ENCODE measurements at regions not wholly inside any gene's neighbourhood (a gene's known extent, or its start where the extent isn't known, plus 50 kb on each side); places are given as distances from the start of the nearest gene placed in this dataset.

DNA sequence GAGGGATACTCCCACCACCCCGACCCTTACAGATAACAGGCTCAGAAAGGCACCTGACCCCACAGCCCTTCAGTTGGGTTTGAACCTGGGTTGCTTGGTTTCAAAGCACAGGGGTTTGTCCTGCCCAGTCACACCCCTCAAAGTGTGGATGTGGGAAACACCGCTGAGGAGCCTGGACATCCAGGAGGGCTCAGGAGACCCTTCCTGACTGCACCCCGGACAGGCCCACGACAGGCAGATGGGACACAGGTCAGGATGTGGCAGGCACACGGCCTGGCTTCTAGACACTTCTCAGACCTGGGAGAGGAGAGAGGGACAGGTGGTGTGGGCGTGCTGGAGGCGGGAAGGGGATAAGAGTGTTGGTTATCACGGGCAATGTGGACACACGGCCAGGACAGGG is 932.3 kb downstream of the BRD1 start:
- ATAC-seq: no peak
- TF ChIP-seq RARB (CRISPR knock-in tag; IDR thresholded peaks at IDR 0.05) (no peak), ESRRG (CRISPR knock-in tag; IDR thresholded peaks at IDR 0.05) (no peak), ISL1 (CRISPR knock-in tag; IDR thresholded peaks at IDR 0.05) (no peak), ZNF8 (CRISPR knock-in tag; IDR thresholded peaks at IDR 0.05) (no peak), CSDC2 (CRISPR knock-in tag; IDR thresholded peaks at IDR 0.05) (no peak), ZC3H10 (CRISPR knock-in tag; IDR thresholded peaks at IDR 0.05) (no peak), ZNF70 (CRISPR knock-in tag; IDR thresholded peaks at IDR 0.05) (no peak), BACH2 (CRISPR knock-in tag; IDR thresholded peaks at IDR 0.05; ENCODE audit: borderline replicate concordance) (no peak)
- TF ChIP-seq, protein P1, sequence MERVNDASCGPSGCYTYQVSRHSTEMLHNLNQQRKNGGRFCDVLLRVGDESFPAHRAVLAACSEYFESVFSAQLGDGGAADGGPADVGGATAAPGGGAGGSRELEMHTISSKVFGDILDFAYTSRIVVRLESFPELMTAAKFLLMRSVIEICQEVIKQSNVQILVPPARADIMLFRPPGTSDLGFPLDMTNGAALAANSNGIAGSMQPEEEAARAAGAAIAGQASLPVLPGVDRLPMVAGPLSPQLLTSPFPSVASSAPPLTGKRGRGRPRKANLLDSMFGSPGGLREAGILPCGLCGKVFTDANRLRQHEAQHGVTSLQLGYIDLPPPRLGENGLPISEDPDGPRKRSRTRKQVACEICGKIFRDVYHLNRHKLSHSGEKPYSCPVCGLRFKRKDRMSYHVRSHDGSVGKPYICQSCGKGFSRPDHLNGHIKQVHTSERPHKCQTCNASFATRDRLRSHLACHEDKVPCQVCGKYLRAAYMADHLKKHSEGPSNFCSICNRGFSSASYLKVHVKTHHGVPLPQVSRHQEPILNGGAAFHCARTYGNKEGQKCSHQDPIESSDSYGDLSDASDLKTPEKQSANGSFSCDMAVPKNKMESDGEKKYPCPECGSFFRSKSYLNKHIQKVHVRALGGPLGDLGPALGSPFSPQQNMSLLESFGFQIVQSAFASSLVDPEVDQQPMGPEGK (CRISPR knock-in tag; IDR thresholded peaks at IDR 0.05; ENCODE audit: borderline replicate concordance): no peak
- TF ChIP-seq, protein P2, sequence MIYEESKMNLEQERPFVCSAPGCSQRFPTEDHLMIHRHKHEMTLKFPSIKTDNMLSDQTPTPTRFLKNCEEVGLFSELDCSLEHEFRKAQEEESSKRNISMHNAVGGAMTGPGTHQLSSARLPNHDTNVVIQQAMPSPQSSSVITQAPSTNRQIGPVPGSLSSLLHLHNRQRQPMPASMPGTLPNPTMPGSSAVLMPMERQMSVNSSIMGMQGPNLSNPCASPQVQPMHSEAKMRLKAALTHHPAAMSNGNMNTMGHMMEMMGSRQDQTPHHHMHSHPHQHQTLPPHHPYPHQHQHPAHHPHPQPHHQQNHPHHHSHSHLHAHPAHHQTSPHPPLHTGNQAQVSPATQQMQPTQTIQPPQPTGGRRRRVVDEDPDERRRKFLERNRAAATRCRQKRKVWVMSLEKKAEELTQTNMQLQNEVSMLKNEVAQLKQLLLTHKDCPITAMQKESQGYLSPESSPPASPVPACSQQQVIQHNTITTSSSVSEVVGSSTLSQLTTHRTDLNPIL (CRISPR knock-in tag; IDR thresholded peaks at IDR 0.05; ENCODE audit: low read depth): no peak

DNA sequence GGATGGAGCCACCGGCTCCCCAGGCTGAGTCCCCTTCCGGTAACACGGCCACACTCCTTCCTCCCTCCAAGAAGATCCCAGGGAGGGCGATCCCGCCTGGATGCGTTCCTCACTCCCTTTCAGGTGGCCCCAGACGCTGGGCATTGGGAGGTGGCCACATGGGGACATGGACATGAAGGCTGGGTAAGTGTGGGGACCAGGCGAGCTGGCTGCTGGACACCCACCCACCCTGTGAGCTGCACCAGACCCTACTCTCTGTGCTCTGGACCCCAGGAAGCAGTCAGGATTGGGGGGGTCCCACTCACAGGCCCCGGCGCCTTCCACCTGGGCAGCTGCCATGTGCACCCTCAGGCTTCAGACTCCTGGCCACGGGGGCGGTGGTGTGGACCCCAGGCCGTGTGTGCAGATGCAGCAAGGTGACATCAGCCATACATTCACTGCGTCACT is 932.8 kb downstream of the BRD1 start:
- no peak for TF ChIP-seq ARNTL (CRISPR knock-in tag; IDR thresholded peaks at IDR 0.05; ENCODE audit: borderline replicate concordance, low read depth)
- TF ChIP-seq, protein P1 (CRISPR knock-in tag; IDR thresholded peaks at IDR 0.05; ENCODE audit: borderline replicate concordance): no peak
- TF ChIP-seq ESRRG (CRISPR knock-in tag; IDR thresholded peaks at IDR 0.05): no peak
- TF ChIP-seq CSDC2 (CRISPR knock-in tag; IDR thresholded peaks at IDR 0.05): no peak
- TF ChIP-seq ZC3H10 (CRISPR knock-in tag; IDR thresholded peaks at IDR 0.05): no peak
- no peak for TF ChIP-seq PPARA (CRISPR knock-in tag; IDR thresholded peaks at IDR 0.05; ENCODE audit: borderline replicate concordance)
- no peak for TF ChIP-seq TOX (CRISPR knock-in tag; IDR thresholded peaks at IDR 0.05; ENCODE audit: borderline replicate concordance)
- TF ChIP-seq OSR1 (CRISPR knock-in tag; IDR thresholded peaks at IDR 0.05): no peak
- TF ChIP-seq ISL1 (CRISPR knock-in tag; IDR thresholded peaks at IDR 0.05): no peak
- TF ChIP-seq, protein P3, sequence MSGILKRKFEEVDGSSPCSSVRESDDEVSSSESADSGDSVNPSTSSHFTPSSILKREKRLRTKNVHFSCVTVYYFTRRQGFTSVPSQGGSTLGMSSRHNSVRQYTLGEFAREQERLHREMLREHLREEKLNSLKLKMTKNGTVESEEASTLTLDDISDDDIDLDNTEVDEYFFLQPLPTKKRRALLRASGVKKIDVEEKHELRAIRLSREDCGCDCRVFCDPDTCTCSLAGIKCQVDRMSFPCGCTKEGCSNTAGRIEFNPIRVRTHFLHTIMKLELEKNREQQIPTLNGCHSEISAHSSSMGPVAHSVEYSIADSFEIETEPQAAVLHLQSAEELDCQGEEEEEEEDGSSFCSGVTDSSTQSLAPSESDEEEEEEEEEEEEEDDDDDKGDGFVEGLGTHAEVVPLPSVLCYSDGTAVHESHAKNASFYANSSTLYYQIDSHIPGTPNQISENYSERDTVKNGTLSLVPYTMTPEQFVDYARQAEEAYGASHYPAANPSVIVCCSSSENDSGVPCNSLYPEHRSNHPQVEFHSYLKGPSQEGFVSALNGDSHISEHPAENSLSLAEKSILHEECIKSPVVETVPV (CRISPR knock-in tag; IDR thresholded peaks at IDR 0.05): no peak
- no peak for TF ChIP-seq BACH2 (CRISPR knock-in tag; IDR thresholded peaks at IDR 0.05; ENCODE audit: borderline replicate concordance)
- no peak for TF ChIP-seq GLIS3 (CRISPR knock-in tag; IDR thresholded peaks at IDR 0.05)
- no peak for TF ChIP-seq ZFP3 (CRISPR knock-in tag; IDR thresholded peaks at IDR 0.05)
- TF ChIP-seq, protein P4, sequence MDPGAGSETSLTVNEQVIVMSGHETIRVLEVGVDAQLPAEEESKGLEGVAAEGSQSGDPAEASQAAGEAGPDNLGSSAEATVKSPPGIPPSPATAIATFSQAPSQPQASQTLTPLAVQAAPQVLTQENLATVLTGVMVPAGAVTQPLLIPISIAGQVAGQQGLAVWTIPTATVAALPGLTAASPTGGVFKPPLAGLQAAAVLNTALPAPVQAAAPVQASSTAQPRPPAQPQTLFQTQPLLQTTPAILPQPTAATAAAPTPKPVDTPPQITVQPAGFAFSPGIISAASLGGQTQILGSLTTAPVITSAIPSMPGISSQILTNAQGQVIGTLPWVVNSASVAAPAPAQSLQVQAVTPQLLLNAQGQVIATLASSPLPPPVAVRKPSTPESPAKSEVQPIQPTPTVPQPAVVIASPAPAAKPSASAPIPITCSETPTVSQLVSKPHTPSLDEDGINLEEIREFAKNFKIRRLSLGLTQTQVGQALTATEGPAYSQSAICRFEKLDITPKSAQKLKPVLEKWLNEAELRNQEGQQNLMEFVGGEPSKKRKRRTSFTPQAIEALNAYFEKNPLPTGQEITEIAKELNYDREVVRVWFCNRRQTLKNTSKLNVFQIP (CRISPR knock-in tag; IDR thresholded peaks at IDR 0.05; ENCODE audit: borderline replicate concordance, low read depth): no peak
- no peak for TF ChIP-seq SNAI2 (CRISPR knock-in tag; IDR thresholded peaks at IDR 0.05)
- no peak for ATAC-seq

DNA sequence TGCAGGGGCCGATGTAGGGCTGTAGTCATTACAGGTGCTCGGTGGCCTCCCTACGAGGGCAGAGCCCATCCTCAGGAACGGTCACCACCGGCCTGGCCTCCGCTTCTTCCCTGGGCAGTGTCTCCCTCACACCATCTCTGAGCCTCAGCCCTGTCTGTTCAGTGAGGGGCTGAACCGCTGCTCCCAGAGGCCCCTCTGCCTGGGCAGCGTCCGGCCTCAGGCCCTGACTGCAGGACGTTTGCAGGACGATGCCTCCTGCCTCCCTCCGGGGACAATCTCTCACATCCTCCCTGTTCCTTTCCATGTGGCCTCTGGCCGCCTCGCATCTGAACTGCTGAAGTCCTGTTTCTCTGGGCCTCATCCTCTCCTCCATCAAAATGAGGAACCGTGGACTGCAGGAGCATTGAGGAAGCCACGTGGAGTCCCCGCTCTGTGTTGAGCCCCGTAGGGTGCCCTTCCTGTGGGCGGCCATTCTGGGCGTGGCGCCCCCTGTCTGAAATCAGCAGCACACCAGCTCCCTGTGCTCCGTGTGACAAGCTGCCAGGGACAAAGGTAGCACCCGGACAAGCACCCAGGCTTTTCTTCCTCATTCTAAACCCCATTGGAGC is 933.5 kb downstream of the BRD1 start:
- peak; percentile 39; the same call in 2 of the 3 replicates for ATAC-seq
- TF ChIP-seq ESRRG (CRISPR knock-in tag; IDR thresholded peaks at IDR 0.05) (no peak), ZC3H10 (CRISPR knock-in tag; IDR thresholded peaks at IDR 0.05) (no peak), ZFP30 (CRISPR knock-in tag; IDR thresholded peaks at IDR 0.05) (no peak), ARNTL (CRISPR knock-in tag; IDR thresholded peaks at IDR 0.05; ENCODE audit: borderline replicate concordance, low read depth) (no peak), TCF4 (CRISPR knock-in tag; IDR thresholded peaks at IDR 0.05; ENCODE audit: borderline replicate concordance) (no peak), PPARA (CRISPR knock-in tag; IDR thresholded peaks at IDR 0.05; ENCODE audit: borderline replicate concordance) (no peak)
- TF ChIP-seq, protein P1 (CRISPR knock-in tag; IDR thresholded peaks at IDR 0.05; ENCODE audit: borderline replicate concordance): no peak

Measured in SK-N-SH treated with all-trans-retinoic acid at 6 μM for 48 hours (cell line).